ENCODE measurements at regions not wholly inside any gene's neighbourhood (a gene's known extent, or its start where the extent isn't known, plus 50 kb on each side); places are given as distances from the start of the nearest gene placed in this dataset.

GRCh38 chrX:122115604-122116003 is 1068.2 kb downstream of the GLUD2 start:
- no peak for ATAC-seq
- 27% methylated on average over 6 of the region's 6 CpGs for WGBS (ENCODE audit: insufficient coverage, insufficient replicate concordance, low lambda C conversion rate, missing lambda C conversion rate)
- no peak overlapping the region for H3K27ac ChIP-seq (ENCODE audit: control insufficient read depth, insufficient read depth)

More at GRCh38 chrX:122115604-122116003, 1068.2 kb downstream of the GLUD2 start:
- Histone ChIP-seq H3K4me3 (no peak overlapping the region), H3K9me3 (replicated peaks; ENCODE audit: control insufficient read depth, insufficient read depth, low read length) (no peaks in the 10 kb centered on the region), H4K20me1 (ENCODE audit: control insufficient read depth, insufficient read depth) (no peaks in the 10 kb centered on the region), H2AFZ (ENCODE audit: control insufficient read depth, low read depth, low read length) (no peak overlapping the region), H3K9ac (ENCODE audit: control insufficient read depth, insufficient read depth, low read length) (no peak overlapping the region), H3K36me3 (ENCODE audit: control insufficient read depth in 2 of 2, insufficient read depth in 2 of 2, low read length in 1 of 2) (no peaks in the 10 kb centered on the region), H3K4me1 (ENCODE audit: control insufficient read depth, insufficient read depth, low read length) (no peaks in the 10 kb centered on the region), H3K27me3 (replicated peaks in 1 of 2; ENCODE audit: control insufficient read depth in 2 of 2, insufficient read depth in 2 of 2, low read length in 1 of 2) (no peaks in the 10 kb centered on the region), H3K79me2 (ENCODE audit: control insufficient read depth, insufficient read depth, low read length) (no peaks in the 10 kb centered on the region), H3K4me2 (ENCODE audit: control insufficient read depth, insufficient read depth) (no peak overlapping the region)
- in situ Hi-C loops (cut with MboI), result no loop called here
- ChIA-PET RAD21 (ENCODE audit: unreplicated experiment) (interaction anchor here (0.7 to 1.1 kb wide), 2 partner anchors 247 to 248 kb away, joined by 3 read pairs; no protein-coding TSS in a partner anchor), CTCF (no interaction called here), POLR2A (no interaction called here), SMC1A (ENCODE audit: uncharacterized antibody, unreplicated experiment) (interaction anchor here (0.8 kb wide), 1 partner anchor 24 kb away, joined by 3 read pairs; no protein-coding TSS in a partner anchor)
- no TSS peak for BruUV-seq (replicated peaks)
- FAIRE-seq (no peak), DNase-seq (ENCODE audit: low read depth, low spot score) (no peak)
- intact Hi-C loops (cut with micrococcal nuclease; ENCODE audit: unreplicated experiment), result no loop called here
- TF ChIP-seq SKIL (IDR thresholded peaks at IDR 0.05; ENCODE audit: low read depth, poor library complexity, severe bottlenecking), result no peak
- no peak for TF ChIP-seq EED (IDR thresholded peaks at IDR 0.05; ENCODE audit: low read depth)
- no peak for TF ChIP-seq ATF7 (IDR thresholded peaks at IDR 0.05; ENCODE audit: low read depth)
- TF ChIP-seq ELK1 (IDR thresholded peaks at IDR 0.05; ENCODE audit: low read depth, low read length), result no peak
- no peak for TF ChIP-seq E2F8 (IDR thresholded peaks at IDR 0.05; ENCODE audit: low read depth, partially characterized antibody)
- TF ChIP-seq CHD1 (IDR thresholded peaks at IDR 0.05; ENCODE audit: low read depth, low read length), result no peak
- TF ChIP-seq E2F4 (IDR thresholded peaks at IDR 0.05; ENCODE audit: low read depth, low read length), result no peak
- TF ChIP-seq NR2F1 (conservative IDR thresholded peaks at IDR 0.05), result no peak
- TF ChIP-seq CREB1 (IDR thresholded peaks at IDR 0.05; ENCODE audit: low read depth), result no peak
- TF ChIP-seq RUNX3 (IDR thresholded peaks at IDR 0.05; ENCODE audit: low read length), result no peak
- TF ChIP-seq MAX (IDR thresholded peaks at IDR 0.05; ENCODE audit: low read depth, low read length), result no peak
- no peak for TF ChIP-seq HDAC2 (IDR thresholded peaks at IDR 0.05)
- TF ChIP-seq PAX5 (IDR thresholded peaks at IDR 0.05; ENCODE audit: borderline replicate concordance, low read depth, low read length), result no peak
- TF ChIP-seq MYC (IDR thresholded peaks at IDR 0.05; ENCODE audit: insufficient read depth, insufficient read length, insufficient replicate concordance, low read length, severe bottlenecking), result no peak
- TF ChIP-seq POLR2A (IDR thresholded peaks at IDR 0.05; ENCODE audit: low read depth, low read length), result no peak
- no peak for TF ChIP-seq SMARCA5 (IDR thresholded peaks at IDR 0.05)

All from GM12878 (cell line).